ENCODE measurements at regions not wholly inside any gene's neighbourhood (a gene's known extent, or its start where the extent isn't known, plus 50 kb on each side); places are given as distances from the start of the nearest gene placed in this dataset.

DNA sequence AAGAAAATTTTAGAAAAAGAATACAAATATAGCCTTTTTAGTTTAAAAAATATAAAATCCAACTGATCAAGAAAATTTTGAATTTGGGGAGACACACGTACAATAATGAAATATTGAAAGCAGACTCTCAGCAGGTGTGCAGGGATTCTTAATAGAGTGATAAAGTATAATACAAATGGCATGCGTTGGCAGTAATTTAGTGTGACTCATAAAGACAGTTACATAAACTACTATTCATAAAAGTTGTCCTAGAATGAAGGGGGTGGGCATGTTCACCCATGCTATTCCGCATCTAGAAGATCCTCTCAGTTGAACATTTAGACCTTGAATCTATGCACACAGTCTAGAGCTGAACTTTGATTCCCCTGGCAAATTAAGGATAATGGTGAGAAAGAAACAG, 200.4 kb upstream of the AVPR1A start:
- TF ChIP-seq, protein P1, sequence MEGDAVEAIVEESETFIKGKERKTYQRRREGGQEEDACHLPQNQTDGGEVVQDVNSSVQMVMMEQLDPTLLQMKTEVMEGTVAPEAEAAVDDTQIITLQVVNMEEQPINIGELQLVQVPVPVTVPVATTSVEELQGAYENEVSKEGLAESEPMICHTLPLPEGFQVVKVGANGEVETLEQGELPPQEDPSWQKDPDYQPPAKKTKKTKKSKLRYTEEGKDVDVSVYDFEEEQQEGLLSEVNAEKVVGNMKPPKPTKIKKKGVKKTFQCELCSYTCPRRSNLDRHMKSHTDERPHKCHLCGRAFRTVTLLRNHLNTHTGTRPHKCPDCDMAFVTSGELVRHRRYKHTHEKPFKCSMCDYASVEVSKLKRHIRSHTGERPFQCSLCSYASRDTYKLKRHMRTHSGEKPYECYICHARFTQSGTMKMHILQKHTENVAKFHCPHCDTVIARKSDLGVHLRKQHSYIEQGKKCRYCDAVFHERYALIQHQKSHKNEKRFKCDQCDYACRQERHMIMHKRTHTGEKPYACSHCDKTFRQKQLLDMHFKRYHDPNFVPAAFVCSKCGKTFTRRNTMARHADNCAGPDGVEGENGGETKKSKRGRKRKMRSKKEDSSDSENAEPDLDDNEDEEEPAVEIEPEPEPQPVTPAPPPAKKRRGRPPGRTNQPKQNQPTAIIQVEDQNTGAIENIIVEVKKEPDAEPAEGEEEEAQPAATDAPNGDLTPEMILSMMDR (optimal IDR thresholded peaks at IDR 0.05 in 1 of 3, IDR thresholded peaks at IDR 0.05 in 1 of 3, conservative IDR thresholded peaks at IDR 0.05 in 1 of 3; ENCODE audit: extremely low read depth in 1 of 3, insufficient read depth in 2 of 3, low read length in 3 of 3), result no peak
- no peak for TF ChIP-seq EZH2 (IDR thresholded peaks at IDR 0.05; ENCODE audit: low read length)
